Left lobe of liver (tissue), 2 donors: ENCODE measurements at regions not wholly inside any gene's neighbourhood (a gene's known extent, or its start where the extent isn't known, plus 50 kb on each side); places are given as distances from the start of the nearest gene placed in this dataset.
A peak's percentile ranks its signal among the peaks of the same experiment; 100 is the strongest.
"Not testable (repeated sequence)": the region's sequence is repeated elsewhere in the genome, so short reads cannot be mapped to it uniquely, and the experiment has no call there.

Experiments
- ATAC-seq: fragments of 200-7000 bp; cut with Tn5 transposase; one replicate; pipeline ENCODE4 v1.9.1; 2020; ENCODE audit warnings: mild to moderate bottlenecking, moderate library complexity
- DNase-seq: peaks from one replicate; pipeline ENCODE4 v3.0.0-alpha.2; 2020; ENCODE audit warnings: low spot score
- donor health status: DM: no; HTN: no; CAD: no; lungs with moderate emphysema.
- donor health status: DM: no; HTN: yes; CAD: no.

- DNase-seq, result no peak
Measured at GRCh38 chr4:1532549-1533395, 126.5 kb upstream of the NKX1-1 start.

GRCh38 chr4:1531683-1532548 lies 125.7 kb upstream of the NKX1-1 start:
- ATAC-seq, result no peak
- no peak for DNase-seq

More at GRCh38 chr4:1532549-1533395, 126.5 kb upstream of the NKX1-1 start:
- no peak for ATAC-seq

GRCh38 chr4:1530356-1530755 lies 124.1 kb upstream of the NKX1-1 start:
- DNase-seq (no peak), ATAC-seq (no peak)

- ATAC-seq, result no peak
- no peak for DNase-seq
Measured at GRCh38 chr4:1524761-1525160, 118.5 kb upstream of the NKX1-1 start.

GRCh38 chr4:1523907-1524636 lies 117.8 kb upstream of the NKX1-1 start:
- no peak for ATAC-seq
- no peak for DNase-seq

GRCh38 chr4:1523506-1523905 lies 117.3 kb upstream of the NKX1-1 start:
- ATAC-seq (no peak), DNase-seq (no peak)

GRCh38 chr4:1523033-1523432 lies 116.8 kb upstream of the NKX1-1 start:
- no peak for DNase-seq
- no peak for ATAC-seq

GRCh38 chr4:1522606-1523005 lies 116.4 kb upstream of the NKX1-1 start:
- DNase-seq (no peak), ATAC-seq (no peak)

- DNase-seq, result no peak
- ATAC-seq, result no peak
Measured at GRCh38 chr4:1521821-1522361, 115.6 kb upstream of the NKX1-1 start.

- peak; percentile 23 for ATAC-seq
- DNase-seq, result not testable (repeated sequence)
Measured at GRCh38 chr4:1520795-1521576, 114.7 kb upstream of the NKX1-1 start.

- ATAC-seq (peak; percentile 17), DNase-seq (no peak)
Measured at GRCh38 chr4:1519787-1520661, 113.8 kb upstream of the NKX1-1 start.

GRCh38 chr4:1518997-1519700 lies 112.9 kb upstream of the NKX1-1 start:
- DNase-seq (no peak), ATAC-seq (no peak)

GRCh38 chr4:1517592-1518411 lies 111.6 kb upstream of the NKX1-1 start:
- ATAC-seq (no peak), DNase-seq (no peak)

- no peak for ATAC-seq
- DNase-seq, result no peak
Measured at GRCh38 chr4:1516881-1517480, 110.7 kb upstream of the NKX1-1 start.

- ATAC-seq, result no peak
- DNase-seq, result no peak
Measured at GRCh38 chr4:1516261-1516660, 110.0 kb upstream of the NKX1-1 start.

- DNase-seq, result no peak
- no peak for ATAC-seq
Measured at GRCh38 chr4:1515763-1516162, 109.5 kb upstream of the NKX1-1 start.

GRCh38 chr4:1515156-1515555 lies 108.9 kb upstream of the NKX1-1 start:
- ATAC-seq (no peak), DNase-seq (no peak)
